ENCODE measurements at regions not wholly inside any gene's neighbourhood (a gene's known extent, or its start where the extent isn't known, plus 50 kb on each side); places are given as distances from the start of the nearest gene placed in this dataset.

DNA sequence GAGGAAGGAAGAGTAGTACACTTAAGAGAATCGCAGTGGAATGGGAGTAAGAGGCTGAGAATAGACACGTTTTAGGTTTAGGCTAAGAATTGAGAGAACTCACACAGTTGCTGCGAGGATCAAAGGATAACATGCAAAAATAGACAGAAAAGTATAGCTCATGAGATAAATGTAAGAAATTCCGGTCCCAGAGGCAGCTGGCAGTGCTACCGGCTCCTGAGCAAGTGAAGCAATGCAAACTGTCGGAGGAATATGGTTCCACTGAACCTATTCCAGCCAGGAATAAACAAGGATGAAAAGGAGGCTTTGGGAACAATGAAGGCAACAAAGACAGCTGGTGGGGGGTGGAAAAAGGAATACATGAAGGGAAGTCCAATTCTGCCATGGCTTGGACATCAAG, 191.8 kb downstream of the QDPR start:
- TF ChIP-seq, protein P1, sequence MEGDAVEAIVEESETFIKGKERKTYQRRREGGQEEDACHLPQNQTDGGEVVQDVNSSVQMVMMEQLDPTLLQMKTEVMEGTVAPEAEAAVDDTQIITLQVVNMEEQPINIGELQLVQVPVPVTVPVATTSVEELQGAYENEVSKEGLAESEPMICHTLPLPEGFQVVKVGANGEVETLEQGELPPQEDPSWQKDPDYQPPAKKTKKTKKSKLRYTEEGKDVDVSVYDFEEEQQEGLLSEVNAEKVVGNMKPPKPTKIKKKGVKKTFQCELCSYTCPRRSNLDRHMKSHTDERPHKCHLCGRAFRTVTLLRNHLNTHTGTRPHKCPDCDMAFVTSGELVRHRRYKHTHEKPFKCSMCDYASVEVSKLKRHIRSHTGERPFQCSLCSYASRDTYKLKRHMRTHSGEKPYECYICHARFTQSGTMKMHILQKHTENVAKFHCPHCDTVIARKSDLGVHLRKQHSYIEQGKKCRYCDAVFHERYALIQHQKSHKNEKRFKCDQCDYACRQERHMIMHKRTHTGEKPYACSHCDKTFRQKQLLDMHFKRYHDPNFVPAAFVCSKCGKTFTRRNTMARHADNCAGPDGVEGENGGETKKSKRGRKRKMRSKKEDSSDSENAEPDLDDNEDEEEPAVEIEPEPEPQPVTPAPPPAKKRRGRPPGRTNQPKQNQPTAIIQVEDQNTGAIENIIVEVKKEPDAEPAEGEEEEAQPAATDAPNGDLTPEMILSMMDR (optimal IDR thresholded peaks at IDR 0.05 in 1 of 3, IDR thresholded peaks at IDR 0.05 in 1 of 3, conservative IDR thresholded peaks at IDR 0.05 in 1 of 3; ENCODE audit: extremely low read depth in 1 of 3, insufficient read depth in 2 of 3, low read length in 3 of 3): no peak
- no peak for TF ChIP-seq EZH2 (IDR thresholded peaks at IDR 0.05; ENCODE audit: low read length)

Measured in keratinocyte (primary cell).